ENCODE measurements at regions not wholly inside any gene's neighbourhood (a gene's known extent, or its start where the extent isn't known, plus 50 kb on each side); places are given as distances from the start of the nearest gene placed in this dataset.

GRCh38 chr3:196139281-196139680, 57.4 kb upstream of the TFRC start:
- TF ChIP-seq EP300 (IDR thresholded peaks at IDR 0.05; ENCODE audit: borderline replicate concordance) = no peak
- TF ChIP-seq TEAD4 (IDR thresholded peaks at IDR 0.05) = no peak
- no peak for TF ChIP-seq RAD21 (IDR thresholded peaks at IDR 0.05; ENCODE audit: low read depth)
- TF ChIP-seq NFIC (IDR thresholded peaks at IDR 0.05) = no peak
- no peak for TF ChIP-seq USF1 (IDR thresholded peaks at IDR 0.05)
- TF ChIP-seq TAF1 (IDR thresholded peaks at IDR 0.05; ENCODE audit: low read depth) = no peak
- no peak for TF ChIP-seq YY1 (IDR thresholded peaks at IDR 0.05; ENCODE audit: low read depth)
- no peak for TF ChIP-seq FOXM1 (IDR thresholded peaks at IDR 0.05; ENCODE audit: borderline replicate concordance, low read depth)
- TF ChIP-seq MAX (IDR thresholded peaks at IDR 0.05) = no peak
- no peak for TF ChIP-seq CEBPB (IDR thresholded peaks at IDR 0.05)
- TF ChIP-seq ZBTB7A (IDR thresholded peaks at IDR 0.05; ENCODE audit: low read depth) = no peak
- no peak for TF ChIP-seq CREB1 (IDR thresholded peaks at IDR 0.05; ENCODE audit: low read depth)

GRCh38 chr3:196138482-196139254, 56.8 kb upstream of the TFRC start:
- TF ChIP-seq RAD21 (IDR thresholded peaks at IDR 0.05; ENCODE audit: low read depth) (no peak), NFIC (IDR thresholded peaks at IDR 0.05) (no peak), FOXM1 (IDR thresholded peaks at IDR 0.05; ENCODE audit: borderline replicate concordance, low read depth) (no peak), CREB1 (IDR thresholded peaks at IDR 0.05; ENCODE audit: low read depth) (no peak), ZBTB7A (IDR thresholded peaks at IDR 0.05; ENCODE audit: low read depth) (no peak), TAF1 (IDR thresholded peaks at IDR 0.05; ENCODE audit: low read depth) (no peak), REST (IDR thresholded peaks at IDR 0.05; ENCODE audit: low read depth) (no peak), EGR1 (IDR thresholded peaks at IDR 0.05) (no peak), EP300 (IDR thresholded peaks at IDR 0.05; ENCODE audit: borderline replicate concordance) (no peak), TEAD4 (IDR thresholded peaks at IDR 0.05) (no peak), USF1 (IDR thresholded peaks at IDR 0.05) (no peak), YY1 (IDR thresholded peaks at IDR 0.05; ENCODE audit: low read depth) (no peak)

GRCh38 chr3:196135693-196136639, 54.1 kb upstream of the TFRC start:
- TF ChIP-seq EGR1 (IDR thresholded peaks at IDR 0.05) (no peak), NFIC (IDR thresholded peaks at IDR 0.05) (peak; percentile 9; the same call in 1 of the 2 replicates), TAF1 (IDR thresholded peaks at IDR 0.05; ENCODE audit: low read depth) (no peak), RAD21 (IDR thresholded peaks at IDR 0.05; ENCODE audit: low read depth) (no peak), FOXM1 (IDR thresholded peaks at IDR 0.05; ENCODE audit: borderline replicate concordance, low read depth) (no peak)

- TF ChIP-seq CEBPB (IDR thresholded peaks at IDR 0.05) = no peak
- no peak for TF ChIP-seq REST (IDR thresholded peaks at IDR 0.05; ENCODE audit: low read depth)
Observed at GRCh38 chr3:196134691-196135090, 52.8 kb upstream of the TFRC start.

GRCh38 chr3:196131921-196132320, 50.0 kb upstream of the TFRC start:
- no peak for TF ChIP-seq EP300 (IDR thresholded peaks at IDR 0.05; ENCODE audit: borderline replicate concordance)
